C4-2B (cell line): ENCODE measurements at regions not wholly inside any gene's neighbourhood (a gene's known extent, or its start where the extent isn't known, plus 50 kb on each side); places are given as distances from the start of the nearest gene placed in this dataset.

Experiments used
- ZFX ChIP-seq: fragments of 450-650 bp; IDR thresholded peaks from 2 replicates; pipeline ENCODE4 v1.6.1; 2017
- TF ChIP-seq, protein P1 (sequence below): fragments of 450-650 bp; conservative IDR thresholded peaks from 2 replicates; pipeline ENCODE4 v1.5.1; 2017; ENCODE audit warnings: mild to moderate bottlenecking

DNA sequence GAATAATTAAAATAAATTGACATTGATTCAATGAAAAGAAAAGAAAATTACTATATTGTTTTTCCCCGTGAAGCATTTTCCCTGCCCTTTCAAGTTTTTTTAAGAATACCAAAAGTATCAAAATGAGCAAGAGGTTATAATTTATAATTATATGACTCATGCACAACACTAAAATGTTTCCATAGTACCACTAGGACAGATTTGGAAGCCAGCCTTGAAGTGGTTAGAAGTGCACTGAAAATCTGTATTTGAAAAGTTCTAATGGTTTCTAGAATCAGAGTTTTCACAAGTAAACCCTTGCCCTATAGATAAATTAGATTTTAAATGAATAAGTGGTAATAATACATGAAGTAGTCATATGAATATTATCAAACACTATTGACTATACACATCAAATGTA is 140.9 kb downstream of the HNRNPD start:
- TF ChIP-seq, protein P1, sequence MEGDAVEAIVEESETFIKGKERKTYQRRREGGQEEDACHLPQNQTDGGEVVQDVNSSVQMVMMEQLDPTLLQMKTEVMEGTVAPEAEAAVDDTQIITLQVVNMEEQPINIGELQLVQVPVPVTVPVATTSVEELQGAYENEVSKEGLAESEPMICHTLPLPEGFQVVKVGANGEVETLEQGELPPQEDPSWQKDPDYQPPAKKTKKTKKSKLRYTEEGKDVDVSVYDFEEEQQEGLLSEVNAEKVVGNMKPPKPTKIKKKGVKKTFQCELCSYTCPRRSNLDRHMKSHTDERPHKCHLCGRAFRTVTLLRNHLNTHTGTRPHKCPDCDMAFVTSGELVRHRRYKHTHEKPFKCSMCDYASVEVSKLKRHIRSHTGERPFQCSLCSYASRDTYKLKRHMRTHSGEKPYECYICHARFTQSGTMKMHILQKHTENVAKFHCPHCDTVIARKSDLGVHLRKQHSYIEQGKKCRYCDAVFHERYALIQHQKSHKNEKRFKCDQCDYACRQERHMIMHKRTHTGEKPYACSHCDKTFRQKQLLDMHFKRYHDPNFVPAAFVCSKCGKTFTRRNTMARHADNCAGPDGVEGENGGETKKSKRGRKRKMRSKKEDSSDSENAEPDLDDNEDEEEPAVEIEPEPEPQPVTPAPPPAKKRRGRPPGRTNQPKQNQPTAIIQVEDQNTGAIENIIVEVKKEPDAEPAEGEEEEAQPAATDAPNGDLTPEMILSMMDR: no peak
- no peak for TF ChIP-seq ZFX
